NCI-H345 treated with DMSO at 0.1 percent for 48 hours (cell line): ENCODE measurements at regions not wholly inside any gene's neighbourhood (a gene's known extent, or its start where the extent isn't known, plus 50 kb on each side); places are given as distances from the start of the nearest gene placed in this dataset.
"Not testable (repeated sequence)": the region's sequence is repeated elsewhere in the genome, so short reads cannot be mapped to it uniquely, and the experiment has no call there.

Experiments
- DNase-seq: peaks from one replicate; lab custom pipeline; 2025; ENCODE audit not compliant: unreplicated experiment; lab: John Stamatoyannopoulos, UW

- DNase-seq: no peak
Measured at GRCh38 chr17:14446825-14447224, 145.9 kb downstream of the HS3ST3B1 start.

DNA sequence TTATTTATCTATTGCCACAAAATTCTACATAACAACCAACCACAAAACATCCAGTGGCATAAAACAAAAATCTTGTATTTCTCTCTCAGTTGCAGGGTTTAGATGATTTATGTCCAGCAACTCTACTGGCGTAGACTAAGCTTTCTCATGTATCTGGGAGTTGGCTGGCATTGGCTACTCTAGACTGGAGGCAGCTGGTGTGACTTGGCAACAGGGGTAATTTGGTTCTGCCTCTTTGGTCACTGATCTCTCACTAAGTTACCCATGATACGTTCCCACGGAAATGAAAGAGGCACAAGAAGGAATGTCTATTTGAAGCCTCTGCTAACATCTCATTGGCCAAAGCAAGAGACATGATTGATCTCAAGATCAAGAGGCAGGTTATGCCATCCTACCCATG lies 144.0 kb downstream of the HS3ST3B1 start:
- no peak for DNase-seq

DNA sequence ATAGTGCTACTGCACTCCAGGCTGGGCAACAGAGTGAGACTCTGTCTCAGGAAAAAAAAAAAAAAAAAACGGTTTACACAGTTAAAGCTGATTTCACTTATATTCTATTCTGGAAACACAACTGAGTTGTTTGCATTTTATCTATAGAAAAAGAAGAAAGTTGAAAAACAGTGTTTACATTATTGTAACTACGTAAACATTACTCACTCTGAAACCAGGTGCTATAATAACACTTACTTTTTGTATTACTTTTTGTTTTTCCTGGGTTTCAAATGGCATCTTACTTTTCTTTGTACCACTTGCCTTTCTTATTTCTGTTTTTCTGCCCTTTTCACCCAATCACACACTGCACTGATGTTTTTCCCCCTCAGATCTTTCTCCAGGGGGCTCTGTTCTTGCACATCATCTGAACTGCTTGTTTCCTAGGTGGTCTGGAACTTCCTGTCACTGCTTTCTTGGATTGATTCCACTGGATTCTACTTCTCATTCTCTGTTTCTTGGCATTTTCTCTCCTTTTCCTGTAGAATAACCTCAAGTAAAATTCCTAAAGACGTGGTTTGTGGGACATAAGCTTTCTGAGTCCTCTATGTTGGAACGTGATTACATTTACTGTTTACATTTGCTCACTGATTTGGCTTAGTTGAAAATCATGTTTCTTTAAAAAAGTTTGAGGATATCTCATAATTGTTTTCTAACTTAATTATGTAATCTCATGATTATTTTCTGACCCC lies 142.1 kb downstream of the HS3ST3B1 start:
- DNase-seq: no peak

- no peak for DNase-seq
Measured at GRCh38 chr17:14437176-14437575, 136.3 kb downstream of the HS3ST3B1 start.

DNA sequence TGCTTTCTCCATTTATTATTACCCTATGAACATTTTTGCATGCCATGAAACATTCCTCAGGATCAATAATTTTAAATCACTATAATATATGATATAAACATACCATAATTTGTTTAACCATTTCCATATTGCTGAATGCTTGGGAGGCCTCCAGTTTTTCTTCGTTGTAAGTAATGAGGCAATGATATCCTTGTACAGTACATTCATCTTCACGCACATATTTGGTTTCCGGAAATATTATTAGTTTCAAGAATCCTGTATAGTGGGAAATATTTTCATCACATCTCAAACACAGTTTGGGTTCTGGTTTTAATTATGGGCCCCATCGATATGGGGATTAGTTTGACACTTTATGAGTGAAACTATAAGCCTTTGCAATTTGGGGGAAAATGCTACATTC lies 135.4 kb downstream of the HS3ST3B1 start:
- DNase-seq: no peak

DNA sequence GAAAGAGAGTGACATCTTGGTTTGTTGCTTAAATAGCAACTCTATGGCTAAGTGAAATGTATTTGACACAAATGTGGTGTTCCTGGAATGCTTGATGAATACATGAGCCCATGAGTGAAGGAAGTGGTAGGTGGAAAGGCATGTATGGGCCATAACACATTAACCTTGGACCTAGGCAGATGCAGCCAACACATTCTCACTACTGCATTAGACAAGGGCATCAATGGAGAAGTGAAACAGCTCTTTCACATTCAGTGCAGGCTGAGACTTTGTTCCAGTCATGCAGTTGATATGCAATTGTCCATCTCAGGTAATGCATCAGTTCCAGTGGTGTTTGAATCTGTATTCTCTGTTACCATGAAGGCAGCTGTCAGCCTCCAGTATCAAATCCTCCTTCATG lies 133.6 kb downstream of the HS3ST3B1 start:
- no peak for DNase-seq

DNA sequence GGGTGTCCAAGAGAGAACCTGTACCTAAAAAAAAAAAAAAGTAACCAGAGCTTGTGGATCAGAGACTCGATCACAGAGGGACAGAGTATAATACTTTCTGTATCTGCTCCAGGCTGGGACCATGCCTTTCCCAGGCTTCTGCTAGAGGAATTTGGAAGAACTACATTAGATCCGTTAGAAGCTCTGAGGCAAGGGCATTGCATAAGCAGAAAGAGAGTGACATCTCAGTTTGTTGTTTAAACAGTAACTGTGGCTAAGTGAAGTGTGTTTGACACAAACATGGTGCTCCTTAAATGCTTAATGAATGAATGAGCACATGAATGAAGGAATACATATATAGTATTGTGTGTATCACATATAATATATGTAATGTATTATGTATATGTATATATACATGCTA lies 131.2 kb downstream of the HS3ST3B1 start:
- DNase-seq: no peak

GRCh38 chr17:14429084-14429483 lies 128.2 kb downstream of the HS3ST3B1 start:
- DNase-seq: no peak

DNA sequence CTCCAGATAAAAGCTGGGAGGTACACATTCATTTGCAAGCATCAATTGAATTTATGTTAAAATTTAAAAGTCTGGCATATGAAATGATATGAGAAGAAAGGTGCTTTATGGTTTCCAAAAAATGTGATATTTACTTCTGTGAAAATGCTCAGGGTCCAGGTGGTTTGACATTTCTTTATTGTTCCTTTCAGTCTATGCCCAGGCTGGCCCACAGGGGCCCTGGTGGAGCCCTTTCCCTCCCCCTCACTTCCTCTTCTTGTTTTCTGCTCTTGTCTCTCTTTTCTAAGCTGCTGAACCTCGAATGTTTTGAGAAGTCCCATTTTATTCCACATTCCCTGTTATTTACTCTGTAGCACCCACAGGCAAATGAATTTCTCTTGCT lies 127.8 kb downstream of the HS3ST3B1 start:
- DNase-seq: no peak

- no peak for DNase-seq
Measured at GRCh38 chr17:14427900-14428647, 127.2 kb downstream of the HS3ST3B1 start.

- not testable (repeated sequence) for DNase-seq
Measured at GRCh38 chr17:14423156-14423555, 122.3 kb downstream of the HS3ST3B1 start.

DNA sequence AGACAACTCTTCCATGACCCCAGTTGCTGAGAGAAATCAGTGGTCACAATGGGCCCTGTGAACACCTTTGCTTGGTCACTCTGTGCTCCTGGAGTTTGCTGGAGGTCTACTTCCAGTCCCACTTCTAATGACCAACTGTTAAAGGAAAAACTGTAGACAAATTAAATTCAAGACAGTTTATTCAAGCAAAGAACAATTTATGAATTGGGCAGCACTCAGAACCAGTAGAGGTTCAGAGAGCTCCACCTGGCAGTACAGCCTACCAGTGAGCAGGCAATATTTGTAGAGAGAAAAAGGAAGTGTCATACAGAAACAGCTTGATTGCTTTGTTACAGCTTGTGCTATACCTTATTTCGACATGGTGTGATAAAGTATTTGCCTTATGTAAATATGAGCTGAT lies 116.5 kb downstream of the HS3ST3B1 start:
- DNase-seq: no peak

- no peak for DNase-seq
Measured at GRCh38 chr17:14409292-14409691, 108.4 kb downstream of the HS3ST3B1 start.

GRCh38 chr17:14407541-14407940 lies 106.7 kb downstream of the HS3ST3B1 start:
- DNase-seq: no peak

- DNase-seq: no peak
Measured at GRCh38 chr17:14405189-14405588, 104.3 kb downstream of the HS3ST3B1 start.
